ENCODE measurements at regions not wholly inside any gene's neighbourhood (a gene's known extent, or its start where the extent isn't known, plus 50 kb on each side); places are given as distances from the start of the nearest gene placed in this dataset.

GRCh38 chr1:68624233-68624632, 127.4 kb upstream of the DEPDC1 start:
- WGBS, 2 donors, result 56 to 75% methylated on average over 3 of the region's 3 CpGs
- TF ChIP-seq CTCF (IDR thresholded peaks at IDR 0.05; ENCODE audit: control extremely low read depth, extremely low read depth), result no peak
- H3K4me1 ChIP-seq (ENCODE audit: control insufficient read depth in 5 of 5, insufficient read depth in 5 of 5, low read length in 5 of 5), result no peaks in the 10 kb centered on the region
- ATAC-seq (ENCODE audit: insufficient read depth, low FRiP score), result no peak
- H3K27ac ChIP-seq (ENCODE audit: low read depth in 1 of 2, low read length in 1 of 2), result peak overlapping the region in 1 of 2 donors; percentile 50
- no peak overlapping the region for H3K9ac ChIP-seq (ENCODE audit: insufficient read depth in 1 of 2, low read length in 2 of 2)
- no peak for DNase-seq
- H3K9me3 ChIP-seq (ENCODE audit: control insufficient read depth in 4 of 4, insufficient read depth in 3 of 4, low read length in 3 of 4), result peaks cover 0 to 16% (median 9%) of the 10 kb centered on the region in 4 donors
- no peaks in the 10 kb centered on the region for H3K36me3 ChIP-seq (ENCODE audit: control insufficient read depth in 4 of 4, insufficient read depth in 4 of 4, low read length in 4 of 4)
- H3K4me3 ChIP-seq, result no peak overlapping the region
- H3K27me3 ChIP-seq (ENCODE audit: control insufficient read depth in 3 of 3, insufficient read depth in 3 of 3, low read length in 2 of 3), result no peaks in the 10 kb centered on the region

- Histone ChIP-seq H3K9ac (ENCODE audit: insufficient read depth in 1 of 2, low read length in 2 of 2) (no peak overlapping the region), H3K4me1 (ENCODE audit: control insufficient read depth in 5 of 5, insufficient read depth in 5 of 5, low read length in 5 of 5) (no peaks in the 10 kb centered on the region), H3K36me3 (ENCODE audit: control insufficient read depth in 4 of 4, insufficient read depth in 4 of 4, low read length in 4 of 4) (no peaks in the 10 kb centered on the region), H3K27me3 (ENCODE audit: control insufficient read depth in 3 of 3, insufficient read depth in 3 of 3, low read length in 2 of 3) (no peaks in the 10 kb centered on the region), H3K9me3 (ENCODE audit: control insufficient read depth in 4 of 4, insufficient read depth in 3 of 4, low read length in 3 of 4) (peaks cover 0 to 9% (median 4%) of the 10 kb centered on the region in 4 donors), H3K27ac (ENCODE audit: low read depth in 1 of 2, low read length in 1 of 2) (no peak overlapping the region), H3K4me3 (no peak overlapping the region)
- TF ChIP-seq CTCF (IDR thresholded peaks at IDR 0.05; ENCODE audit: control extremely low read depth, extremely low read depth), result no peak
- DNase-seq (no peak), ATAC-seq (ENCODE audit: insufficient read depth, low FRiP score) (no peak)
- WGBS, 2 donors, result 78 to 80% methylated on average over 1 of the region's 1 CpG
Observed at GRCh38 chr1:68625624-68626023, 128.7 kb upstream of the DEPDC1 start.

GRCh38 chr1:68633141-68633919, 136.4 kb upstream of the DEPDC1 start:
- H3K9me3 ChIP-seq (ENCODE audit: control insufficient read depth in 4 of 4, insufficient read depth in 3 of 4, low read length in 3 of 4), result no peaks in the 10 kb centered on the region
- no peaks in the 10 kb centered on the region for H3K36me3 ChIP-seq (ENCODE audit: control insufficient read depth in 4 of 4, insufficient read depth in 4 of 4, low read length in 4 of 4)
- no peak overlapping the region for H3K4me3 ChIP-seq
- no peak overlapping the region for H3K27ac ChIP-seq (ENCODE audit: low read depth in 1 of 2, low read length in 1 of 2)
- no peak overlapping the region for H3K9ac ChIP-seq (ENCODE audit: insufficient read depth in 1 of 2, low read length in 2 of 2)
- no peak for TF ChIP-seq CTCF (IDR thresholded peaks at IDR 0.05; ENCODE audit: control extremely low read depth, extremely low read depth)
- no peaks in the 10 kb centered on the region for H3K27me3 ChIP-seq (ENCODE audit: control insufficient read depth in 3 of 3, insufficient read depth in 3 of 3, low read length in 2 of 3)
- ATAC-seq (ENCODE audit: insufficient read depth, low FRiP score), result no peak
- WGBS, 2 donors, result 64 to 65% methylated on average over 4 of the region's 4 CpGs
- peaks cover 0 to 2% (median 0%) of the 10 kb centered on the region in 5 donors for H3K4me1 ChIP-seq (ENCODE audit: control insufficient read depth in 5 of 5, insufficient read depth in 5 of 5, low read length in 5 of 5)
- DNase-seq, result peak in 2 of 3 donors; percentile 1 to 13

GRCh38 chr1:68644504-68644903, 147.6 kb upstream of the DEPDC1 start:
- ATAC-seq (ENCODE audit: insufficient read depth, low FRiP score) (no peak), DNase-seq (no peak)
- no peak overlapping the region for H3K4me3 ChIP-seq
- no peaks in the 10 kb centered on the region for H3K36me3 ChIP-seq (ENCODE audit: control insufficient read depth in 4 of 4, insufficient read depth in 4 of 4, low read length in 4 of 4)
- no peak overlapping the region for H3K27ac ChIP-seq (ENCODE audit: low read depth in 1 of 2, low read length in 1 of 2)
- H3K9ac ChIP-seq (ENCODE audit: insufficient read depth in 1 of 2, low read length in 2 of 2), result no peak overlapping the region
- TF ChIP-seq CTCF (IDR thresholded peaks at IDR 0.05; ENCODE audit: control extremely low read depth, extremely low read depth), result no peak
- H3K4me1 ChIP-seq (ENCODE audit: control insufficient read depth in 5 of 5, insufficient read depth in 5 of 5, low read length in 5 of 5), result no peaks in the 10 kb centered on the region
- no peaks in the 10 kb centered on the region for H3K27me3 ChIP-seq (ENCODE audit: control insufficient read depth in 3 of 3, insufficient read depth in 3 of 3, low read length in 2 of 3)
- no peaks in the 10 kb centered on the region for H3K9me3 ChIP-seq (ENCODE audit: control insufficient read depth in 4 of 4, insufficient read depth in 3 of 4, low read length in 3 of 4)
